H1 (cell line): ENCODE measurements at regions not wholly inside any gene's neighbourhood (a gene's known extent, or its start where the extent isn't known, plus 50 kb on each side); places are given as distances from the start of the nearest gene placed in this dataset.

Source experiments
- EZH2 ChIP-seq: fragments of 200-600 bp; sonication (generic); IDR thresholded peaks from 2 replicates; pipeline ENCODE4 v1.7.1; 2012; ENCODE audit warnings: low read depth, mild to moderate bottlenecking, moderate library complexity, low read length, inconsistent platforms; ENCODE audit not compliant: severe bottlenecking
- RNF2 ChIP-seq: fragments of 200-900, 300-1000 bp; sonication (generic); IDR thresholded peaks from 2 replicates; pipeline ENCODE4 v1.7.1; 2016; ENCODE audit warnings: borderline replicate concordance, low read depth, mild to moderate bottlenecking, antibody characterized with exemption, low read length; ENCODE audit not compliant: poor library complexity, severe bottlenecking; ENCODE audit errors: missing control alignments

- TF ChIP-seq RNF2 = no peak
- no peak for TF ChIP-seq EZH2
These were observed 165.7 kb upstream of the MAGI2 start for GRCh38 chr7:79619216-79619615.
